Neural progenitor cell (in vitro differentiated cells): ENCODE measurements at regions not wholly inside any gene's neighbourhood (a gene's known extent, or its start where the extent isn't known, plus 50 kb on each side); places are given as distances from the start of the nearest gene placed in this dataset.

ENCODE experiments used
- EZH2 ChIP-seq: fragments of 200-600 bp; sonication (generic); IDR thresholded peaks from 2 replicates; pipeline ENCODE4 v1.6.1; 2017; ENCODE audit warnings: antibody characterized with exemption, mild to moderate bottlenecking, moderate library complexity
- TF ChIP-seq, protein P1 (sequence below): fragments of 200-600 bp; sonication (generic); IDR thresholded peaks from 2 replicates; pipeline ENCODE4 v1.5.1; 2017; ENCODE audit warnings: antibody characterized with exemption, mild to moderate bottlenecking

DNA sequence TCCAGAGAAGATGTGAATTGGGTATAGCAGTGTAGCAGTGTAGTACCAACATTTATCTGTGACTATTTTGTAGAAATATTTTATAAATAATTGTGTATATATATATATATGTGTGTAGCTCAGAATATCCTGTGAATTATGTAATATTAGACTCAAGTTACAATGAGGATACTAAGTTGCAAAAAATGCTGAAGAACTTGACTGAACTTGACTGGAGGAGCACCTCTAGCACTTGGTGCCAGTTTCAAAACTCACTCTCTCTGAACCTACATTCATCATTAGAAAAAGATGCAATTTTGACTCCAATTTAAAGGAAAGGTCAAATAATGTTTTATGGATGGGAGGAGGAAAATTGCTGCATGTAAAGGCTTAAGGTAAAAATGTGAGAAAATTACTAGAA lies 285.7 kb upstream of the LMO3 start:
- TF ChIP-seq, protein P1, sequence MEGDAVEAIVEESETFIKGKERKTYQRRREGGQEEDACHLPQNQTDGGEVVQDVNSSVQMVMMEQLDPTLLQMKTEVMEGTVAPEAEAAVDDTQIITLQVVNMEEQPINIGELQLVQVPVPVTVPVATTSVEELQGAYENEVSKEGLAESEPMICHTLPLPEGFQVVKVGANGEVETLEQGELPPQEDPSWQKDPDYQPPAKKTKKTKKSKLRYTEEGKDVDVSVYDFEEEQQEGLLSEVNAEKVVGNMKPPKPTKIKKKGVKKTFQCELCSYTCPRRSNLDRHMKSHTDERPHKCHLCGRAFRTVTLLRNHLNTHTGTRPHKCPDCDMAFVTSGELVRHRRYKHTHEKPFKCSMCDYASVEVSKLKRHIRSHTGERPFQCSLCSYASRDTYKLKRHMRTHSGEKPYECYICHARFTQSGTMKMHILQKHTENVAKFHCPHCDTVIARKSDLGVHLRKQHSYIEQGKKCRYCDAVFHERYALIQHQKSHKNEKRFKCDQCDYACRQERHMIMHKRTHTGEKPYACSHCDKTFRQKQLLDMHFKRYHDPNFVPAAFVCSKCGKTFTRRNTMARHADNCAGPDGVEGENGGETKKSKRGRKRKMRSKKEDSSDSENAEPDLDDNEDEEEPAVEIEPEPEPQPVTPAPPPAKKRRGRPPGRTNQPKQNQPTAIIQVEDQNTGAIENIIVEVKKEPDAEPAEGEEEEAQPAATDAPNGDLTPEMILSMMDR = no peak
- no peak for TF ChIP-seq EZH2
